ENCODE measurements at regions not wholly inside any gene's neighbourhood (a gene's known extent, or its start where the extent isn't known, plus 50 kb on each side); places are given as distances from the start of the nearest gene placed in this dataset.

- no peak for DNase-seq (ENCODE audit: low read depth in 1 of 2, low spot score in 1 of 2)
- no peak overlapping the region for H3K4me3 ChIP-seq (replicated peaks; ENCODE audit: insufficient read depth, low read length)
- H3K27ac ChIP-seq (replicated peaks) = no peak overlapping the region
- no peaks in the 10 kb centered on the region for H3K27me3 ChIP-seq (ENCODE audit: insufficient read depth, poor library complexity, severe bottlenecking)
- TF ChIP-seq REST (IDR thresholded peaks at IDR 0.05; ENCODE audit: insufficient replicate concordance, low read depth) = no peak
Observed at GRCh38 chr1:60589916-60590315, 492.4 kb upstream of the NFIA start.

- H3K4me3 ChIP-seq (replicated peaks; ENCODE audit: insufficient read depth, low read length) = no peak overlapping the region
- TF ChIP-seq GABPA (IDR thresholded peaks at IDR 0.05; ENCODE audit: low read depth) (no peak), POLR2AphosphoS5 (IDR thresholded peaks at IDR 0.05; ENCODE audit: low read depth) (no peak), SPI1 (IDR thresholded peaks at IDR 0.05; ENCODE audit: borderline replicate concordance, low read depth) (no peak), REST (IDR thresholded peaks at IDR 0.05; ENCODE audit: insufficient replicate concordance, low read depth) (no peak), CTCF (IDR thresholded peaks at IDR 0.05; ENCODE audit: insufficient read depth, low read length) (no peak)
Observed at GRCh38 chr1:60589046-60589748, 493.2 kb upstream of the NFIA start.

GRCh38 chr1:60584371-60584770 is 498.0 kb upstream of the NFIA start:
- Histone ChIP-seq H3K27me3 (ENCODE audit: insufficient read depth, poor library complexity, severe bottlenecking) (no peaks in the 10 kb centered on the region), H3K27ac (replicated peaks) (no peak overlapping the region), H3K4me3 (replicated peaks; ENCODE audit: insufficient read depth, low read length) (no peak overlapping the region)
- DNase-seq (ENCODE audit: low read depth in 1 of 2, low spot score in 1 of 2) = no peak
- no peak for TF ChIP-seq GABPA (IDR thresholded peaks at IDR 0.05; ENCODE audit: low read depth)
- TF ChIP-seq SPI1 (IDR thresholded peaks at IDR 0.05; ENCODE audit: borderline replicate concordance, low read depth) = no peak
- TF ChIP-seq REST (IDR thresholded peaks at IDR 0.05; ENCODE audit: insufficient replicate concordance, low read depth) = no peak
- no peak for TF ChIP-seq CTCF (IDR thresholded peaks at IDR 0.05; ENCODE audit: insufficient read depth, low read length)
- no peak for TF ChIP-seq POLR2AphosphoS5 (IDR thresholded peaks at IDR 0.05; ENCODE audit: low read depth)

More at GRCh38 chr1:60589046-60589748, 493.2 kb upstream of the NFIA start:
- no peak for DNase-seq (ENCODE audit: low read depth in 1 of 2, low spot score in 1 of 2)
- H3K27me3 ChIP-seq (ENCODE audit: insufficient read depth, poor library complexity, severe bottlenecking) = no peaks in the 10 kb centered on the region
- no peak overlapping the region for H3K27ac ChIP-seq (replicated peaks)

Data from HL-60 (cell line).